ENCODE measurements at regions not wholly inside any gene's neighbourhood (a gene's known extent, or its start where the extent isn't known, plus 50 kb on each side); places are given as distances from the start of the nearest gene placed in this dataset.
A peak's percentile ranks its signal among the peaks of the same experiment; 100 is the strongest.

- Histone ChIP-seq H3K4me3 (ENCODE audit: low read depth in 1 of 5, low read length in 5 of 5) (no peak overlapping the region), H3K4me1 (ENCODE audit: control insufficient read depth in 5 of 5, insufficient read depth in 5 of 5, low read length in 5 of 5) (no peaks in the 10 kb centered on the region), H3K27ac (ENCODE audit: low read depth, low read length) (no peak overlapping the region), H3K36me3 (ENCODE audit: control insufficient read depth in 5 of 5, insufficient read depth in 5 of 5, low read length in 5 of 5) (no peaks in the 10 kb centered on the region), H3K27me3 (ENCODE audit: control insufficient read depth in 5 of 5, insufficient read depth in 4 of 5, low read length in 5 of 5) (no peaks in the 10 kb centered on the region), H3K9ac (ENCODE audit: low read length in 5 of 5) (no peak overlapping the region), H3K9me3 (ENCODE audit: control insufficient read depth in 5 of 5, low read length in 5 of 5) (no peaks in the 10 kb centered on the region)
These were observed 549.9 kb downstream of the GALC start for GRCh38 chr14:87443039-87443438.

GRCh38 chr14:87437158-87437557 is 555.8 kb downstream of the GALC start:
- no peak overlapping the region for H3K27ac ChIP-seq (ENCODE audit: low read depth, low read length)
- H3K9me3 ChIP-seq (ENCODE audit: control insufficient read depth in 5 of 5, low read length in 5 of 5): peaks cover 0 to 3% (median 0%) of the 10 kb centered on the region in 5 donors
- no peaks in the 10 kb centered on the region for H3K27me3 ChIP-seq (ENCODE audit: control insufficient read depth in 5 of 5, insufficient read depth in 4 of 5, low read length in 5 of 5)
- no peaks in the 10 kb centered on the region for H3K36me3 ChIP-seq (ENCODE audit: control insufficient read depth in 5 of 5, insufficient read depth in 5 of 5, low read length in 5 of 5)
- no peak overlapping the region for H3K9ac ChIP-seq (ENCODE audit: low read length in 5 of 5)
- H3K4me3 ChIP-seq (ENCODE audit: low read depth in 1 of 5, low read length in 5 of 5): no peak overlapping the region
- H3K4me1 ChIP-seq (ENCODE audit: control insufficient read depth in 5 of 5, insufficient read depth in 5 of 5, low read length in 5 of 5): no peaks in the 10 kb centered on the region

GRCh38 chr14:87434680-87435079 is 558.3 kb downstream of the GALC start:
- Histone ChIP-seq H3K27me3 (ENCODE audit: control insufficient read depth in 5 of 5, insufficient read depth in 4 of 5, low read length in 5 of 5) (no peaks in the 10 kb centered on the region), H3K36me3 (ENCODE audit: control insufficient read depth in 5 of 5, insufficient read depth in 5 of 5, low read length in 5 of 5) (no peaks in the 10 kb centered on the region), H3K27ac (ENCODE audit: low read depth, low read length) (no peak overlapping the region), H3K4me3 (ENCODE audit: low read depth in 1 of 5, low read length in 5 of 5) (no peak overlapping the region), H3K9ac (ENCODE audit: low read length in 5 of 5) (no peak overlapping the region), H3K9me3 (ENCODE audit: control insufficient read depth in 5 of 5, low read length in 5 of 5) (peaks cover 0 to 12% (median 6%) of the 10 kb centered on the region in 5 donors), H3K4me1 (ENCODE audit: control insufficient read depth in 5 of 5, insufficient read depth in 5 of 5, low read length in 5 of 5) (no peaks in the 10 kb centered on the region)

GRCh38 chr14:87434011-87434410 is 559.0 kb downstream of the GALC start:
- Histone ChIP-seq H3K36me3 (ENCODE audit: control insufficient read depth in 5 of 5, insufficient read depth in 5 of 5, low read length in 5 of 5) (no peaks in the 10 kb centered on the region), H3K27ac (ENCODE audit: low read depth, low read length) (no peak overlapping the region), H3K9me3 (ENCODE audit: control insufficient read depth in 5 of 5, low read length in 5 of 5) (peaks cover 0 to 12% (median 7%) of the 10 kb centered on the region in 5 donors), H3K4me3 (ENCODE audit: low read depth in 1 of 5, low read length in 5 of 5) (no peak overlapping the region), H3K4me1 (ENCODE audit: control insufficient read depth in 5 of 5, insufficient read depth in 5 of 5, low read length in 5 of 5) (no peaks in the 10 kb centered on the region), H3K9ac (ENCODE audit: low read length in 5 of 5) (no peak overlapping the region), H3K27me3 (ENCODE audit: control insufficient read depth in 5 of 5, insufficient read depth in 4 of 5, low read length in 5 of 5) (no peaks in the 10 kb centered on the region)

GRCh38 chr14:87432698-87433097 is 560.3 kb downstream of the GALC start:
- H3K27ac ChIP-seq (ENCODE audit: low read depth, low read length): no peak overlapping the region
- H3K36me3 ChIP-seq (ENCODE audit: control insufficient read depth in 5 of 5, insufficient read depth in 5 of 5, low read length in 5 of 5): no peaks in the 10 kb centered on the region
- H3K9me3 ChIP-seq (ENCODE audit: control insufficient read depth in 5 of 5, low read length in 5 of 5): peaks cover 0 to 12% (median 8%) of the 10 kb centered on the region in 5 donors
- H3K4me3 ChIP-seq (ENCODE audit: low read depth in 1 of 5, low read length in 5 of 5): no peak overlapping the region
- no peak overlapping the region for H3K9ac ChIP-seq (ENCODE audit: low read length in 5 of 5)
- no peaks in the 10 kb centered on the region for H3K4me1 ChIP-seq (ENCODE audit: control insufficient read depth in 5 of 5, insufficient read depth in 5 of 5, low read length in 5 of 5)
- no peaks in the 10 kb centered on the region for H3K27me3 ChIP-seq (ENCODE audit: control insufficient read depth in 5 of 5, insufficient read depth in 4 of 5, low read length in 5 of 5)

GRCh38 chr14:87430810-87431209 is 562.2 kb downstream of the GALC start:
- H3K36me3 ChIP-seq (ENCODE audit: control insufficient read depth in 5 of 5, insufficient read depth in 5 of 5, low read length in 5 of 5): no peaks in the 10 kb centered on the region
- no peaks in the 10 kb centered on the region for H3K4me1 ChIP-seq (ENCODE audit: control insufficient read depth in 5 of 5, insufficient read depth in 5 of 5, low read length in 5 of 5)
- no peaks in the 10 kb centered on the region for H3K27me3 ChIP-seq (ENCODE audit: control insufficient read depth in 5 of 5, insufficient read depth in 4 of 5, low read length in 5 of 5)
- peaks cover 0 to 12% (median 6%) of the 10 kb centered on the region in 5 donors for H3K9me3 ChIP-seq (ENCODE audit: control insufficient read depth in 5 of 5, low read length in 5 of 5)
- no peak overlapping the region for H3K4me3 ChIP-seq (ENCODE audit: low read depth in 1 of 5, low read length in 5 of 5)
- H3K27ac ChIP-seq (ENCODE audit: low read depth, low read length): no peak overlapping the region
- no peak overlapping the region for H3K9ac ChIP-seq (ENCODE audit: low read length in 5 of 5)

GRCh38 chr14:87430214-87430613 is 562.8 kb downstream of the GALC start:
- H3K36me3 ChIP-seq (ENCODE audit: control insufficient read depth in 5 of 5, insufficient read depth in 5 of 5, low read length in 5 of 5): no peaks in the 10 kb centered on the region
- H3K9me3 ChIP-seq (ENCODE audit: control insufficient read depth in 5 of 5, low read length in 5 of 5): peaks cover 0 to 12% (median 6%) of the 10 kb centered on the region in 5 donors
- H3K27ac ChIP-seq (ENCODE audit: low read depth, low read length): no peak overlapping the region
- H3K4me3 ChIP-seq (ENCODE audit: low read depth in 1 of 5, low read length in 5 of 5): no peak overlapping the region
- H3K9ac ChIP-seq (ENCODE audit: low read length in 5 of 5): no peak overlapping the region
- no peaks in the 10 kb centered on the region for H3K4me1 ChIP-seq (ENCODE audit: control insufficient read depth in 5 of 5, insufficient read depth in 5 of 5, low read length in 5 of 5)
- no peaks in the 10 kb centered on the region for H3K27me3 ChIP-seq (ENCODE audit: control insufficient read depth in 5 of 5, insufficient read depth in 4 of 5, low read length in 5 of 5)

- no peak overlapping the region for H3K27ac ChIP-seq (ENCODE audit: low read depth, low read length)
- H3K9ac ChIP-seq (ENCODE audit: low read length in 5 of 5): no peak overlapping the region
- H3K36me3 ChIP-seq (ENCODE audit: control insufficient read depth in 5 of 5, insufficient read depth in 5 of 5, low read length in 5 of 5): no peaks in the 10 kb centered on the region
- peaks cover 0 to 3% (median 0%) of the 10 kb centered on the region in 5 donors for H3K9me3 ChIP-seq (ENCODE audit: control insufficient read depth in 5 of 5, low read length in 5 of 5)
- H3K4me1 ChIP-seq (ENCODE audit: control insufficient read depth in 5 of 5, insufficient read depth in 5 of 5, low read length in 5 of 5): no peaks in the 10 kb centered on the region
- H3K27me3 ChIP-seq (ENCODE audit: control insufficient read depth in 5 of 5, insufficient read depth in 4 of 5, low read length in 5 of 5): no peaks in the 10 kb centered on the region
- H3K4me3 ChIP-seq (ENCODE audit: low read depth in 1 of 5, low read length in 5 of 5): no peak overlapping the region
These were observed 573.1 kb downstream of the GALC start for GRCh38 chr14:87419925-87420324.

- Histone ChIP-seq H3K9me3 (ENCODE audit: control insufficient read depth in 5 of 5, low read length in 5 of 5) (no peaks in the 10 kb centered on the region), H3K36me3 (ENCODE audit: control insufficient read depth in 5 of 5, insufficient read depth in 5 of 5, low read length in 5 of 5) (no peaks in the 10 kb centered on the region), H3K9ac (ENCODE audit: low read length in 5 of 5) (no peak overlapping the region), H3K4me3 (ENCODE audit: low read depth in 1 of 5, low read length in 5 of 5) (no peak overlapping the region), H3K4me1 (ENCODE audit: control insufficient read depth in 5 of 5, insufficient read depth in 5 of 5, low read length in 5 of 5) (peaks cover 0 to 15% (median 3%) of the 10 kb centered on the region in 5 donors), H3K27me3 (ENCODE audit: control insufficient read depth in 5 of 5, insufficient read depth in 4 of 5, low read length in 5 of 5) (no peaks in the 10 kb centered on the region), H3K27ac (ENCODE audit: low read depth, low read length) (no peak overlapping the region)
These were observed 581.6 kb downstream of the GALC start for GRCh38 chr14:87411370-87411769.

GRCh38 chr14:87409393-87409792 is 583.6 kb downstream of the GALC start:
- Histone ChIP-seq H3K4me3 (ENCODE audit: low read depth in 1 of 5, low read length in 5 of 5) (no peak overlapping the region), H3K27me3 (ENCODE audit: control insufficient read depth in 5 of 5, insufficient read depth in 4 of 5, low read length in 5 of 5) (no peaks in the 10 kb centered on the region), H3K9ac (ENCODE audit: low read length in 5 of 5) (no peak overlapping the region), H3K4me1 (ENCODE audit: control insufficient read depth in 5 of 5, insufficient read depth in 5 of 5, low read length in 5 of 5) (peaks cover 0 to 15% (median 3%) of the 10 kb centered on the region in 5 donors), H3K9me3 (ENCODE audit: control insufficient read depth in 5 of 5, low read length in 5 of 5) (no peaks in the 10 kb centered on the region), H3K36me3 (ENCODE audit: control insufficient read depth in 5 of 5, insufficient read depth in 5 of 5, low read length in 5 of 5) (no peaks in the 10 kb centered on the region), H3K27ac (ENCODE audit: low read depth, low read length) (no peak overlapping the region)

GRCh38 chr14:87407344-87407743 is 585.6 kb downstream of the GALC start:
- Histone ChIP-seq H3K4me3 (ENCODE audit: low read depth in 1 of 5, low read length in 5 of 5) (no peak overlapping the region), H3K9me3 (ENCODE audit: control insufficient read depth in 5 of 5, low read length in 5 of 5) (no peaks in the 10 kb centered on the region), H3K9ac (ENCODE audit: low read length in 5 of 5) (no peak overlapping the region), H3K27me3 (ENCODE audit: control insufficient read depth in 5 of 5, insufficient read depth in 4 of 5, low read length in 5 of 5) (no peaks in the 10 kb centered on the region), H3K4me1 (ENCODE audit: control insufficient read depth in 5 of 5, insufficient read depth in 5 of 5, low read length in 5 of 5) (peaks cover 0 to 15% (median 3%) of the 10 kb centered on the region in 5 donors), H3K27ac (ENCODE audit: low read depth, low read length) (peak overlapping the region; percentile 25), H3K36me3 (ENCODE audit: control insufficient read depth in 5 of 5, insufficient read depth in 5 of 5, low read length in 5 of 5) (no peaks in the 10 kb centered on the region)
